HG03175 (cell line): ENCODE measurements at regions not wholly inside any gene's neighbourhood (a gene's known extent, or its start where the extent isn't known, plus 50 kb on each side); places are given as distances from the start of the nearest gene placed in this dataset.
"Not testable (repeated sequence)": the region's sequence is repeated elsewhere in the genome, so short reads cannot be mapped to it uniquely, and the experiment has no call there.

Experiments used
- ATAC-seq: cut with Tn5 transposase; IDR thresholded peaks from one replicate; pipeline ENCODE4 v1.9.1; 2021; ENCODE audit warnings: mild to moderate bottlenecking, moderate library complexity; ENCODE audit not compliant: unreplicated experiment

DNA sequence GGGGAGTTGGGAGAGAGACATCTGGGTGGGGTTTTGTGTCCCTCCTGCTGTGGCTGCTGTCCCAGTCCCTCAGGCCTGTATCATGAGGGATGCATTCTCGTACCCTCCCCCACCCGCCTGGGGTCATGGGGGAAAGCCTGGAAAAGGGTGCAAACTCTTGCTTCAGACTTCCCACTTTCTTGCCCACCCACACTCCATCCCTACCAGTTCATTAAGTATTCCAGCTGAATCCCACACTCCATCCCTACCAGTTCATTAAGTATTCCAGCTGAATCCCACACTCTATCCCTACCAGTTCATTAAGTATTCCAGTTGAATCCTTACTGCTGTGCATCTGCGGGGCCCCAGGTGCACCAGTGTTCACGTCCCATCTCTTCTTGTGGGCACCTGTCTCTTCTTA lies 116.3 kb downstream of the ACAA2 start:
- no peak for ATAC-seq

DNA sequence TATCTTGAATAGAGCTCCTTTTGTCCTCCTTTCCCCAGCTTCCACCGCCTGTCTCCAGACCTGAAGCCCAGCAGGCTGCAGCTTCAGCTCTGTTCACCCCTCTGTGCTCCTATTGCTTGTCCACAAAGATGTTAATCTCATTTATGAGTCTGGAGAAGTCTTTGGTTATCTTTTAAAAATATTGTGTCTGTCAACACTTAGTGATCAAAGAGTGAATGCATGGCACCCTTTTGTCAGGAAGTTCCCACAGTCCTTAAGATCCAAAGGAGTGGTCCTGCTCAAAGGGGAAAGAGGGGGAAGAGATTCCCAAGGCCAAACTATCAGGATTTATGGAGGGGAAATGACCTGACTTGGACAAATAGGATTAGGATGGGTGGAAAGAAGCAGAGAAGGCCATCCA lies 118.9 kb downstream of the ACAA2 start:
- no peak for ATAC-seq

- ATAC-seq: no peak
Observed at GRCh38 chr18:49693717-49694005, 119.7 kb downstream of the ACAA2 start.

- ATAC-seq: no peak
Observed at GRCh38 chr18:49692906-49693716, 120.2 kb downstream of the ACAA2 start.

DNA sequence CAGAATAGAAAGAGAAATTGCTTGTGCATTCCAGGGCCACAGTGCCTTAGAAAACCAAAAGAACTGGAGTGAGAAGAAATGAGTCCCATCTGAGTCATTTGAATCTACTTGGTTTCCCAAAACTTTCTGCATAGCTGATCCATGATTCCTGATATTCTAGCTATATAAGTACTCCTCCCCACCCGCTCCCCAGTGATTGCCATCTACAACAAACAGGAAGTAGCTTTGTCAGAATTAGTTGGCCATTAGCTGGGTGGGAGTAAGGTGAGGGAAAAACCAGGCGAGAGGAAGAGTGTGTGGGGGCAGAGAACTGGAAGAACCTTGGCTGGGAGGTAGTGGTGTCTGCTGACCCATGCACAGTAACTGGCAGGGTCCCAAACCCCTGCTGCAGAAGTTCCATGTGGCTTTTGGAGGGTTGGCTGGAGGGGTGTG lies 122.1 kb downstream of the ACAA2 start:
- ATAC-seq: no peak

DNA sequence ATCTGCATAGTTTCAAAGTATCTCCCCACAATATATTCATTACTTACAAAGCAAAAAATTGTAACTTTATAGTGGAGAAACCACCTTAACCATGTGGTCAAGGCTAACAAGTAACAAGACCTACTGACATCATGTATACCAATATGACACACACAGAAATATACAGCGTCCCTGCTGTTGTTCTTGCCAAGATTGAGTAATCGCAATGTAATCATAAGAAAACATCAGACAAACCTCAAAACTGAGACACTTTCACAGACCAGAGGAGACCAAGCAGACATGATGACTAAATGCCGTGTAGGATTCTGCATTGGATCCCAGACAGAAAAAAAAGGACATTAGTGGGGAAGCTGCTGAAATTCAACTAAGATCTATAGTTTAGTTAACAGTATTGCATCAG lies 123.0 kb downstream of the ACAA2 start:
- no peak for ATAC-seq

DNA sequence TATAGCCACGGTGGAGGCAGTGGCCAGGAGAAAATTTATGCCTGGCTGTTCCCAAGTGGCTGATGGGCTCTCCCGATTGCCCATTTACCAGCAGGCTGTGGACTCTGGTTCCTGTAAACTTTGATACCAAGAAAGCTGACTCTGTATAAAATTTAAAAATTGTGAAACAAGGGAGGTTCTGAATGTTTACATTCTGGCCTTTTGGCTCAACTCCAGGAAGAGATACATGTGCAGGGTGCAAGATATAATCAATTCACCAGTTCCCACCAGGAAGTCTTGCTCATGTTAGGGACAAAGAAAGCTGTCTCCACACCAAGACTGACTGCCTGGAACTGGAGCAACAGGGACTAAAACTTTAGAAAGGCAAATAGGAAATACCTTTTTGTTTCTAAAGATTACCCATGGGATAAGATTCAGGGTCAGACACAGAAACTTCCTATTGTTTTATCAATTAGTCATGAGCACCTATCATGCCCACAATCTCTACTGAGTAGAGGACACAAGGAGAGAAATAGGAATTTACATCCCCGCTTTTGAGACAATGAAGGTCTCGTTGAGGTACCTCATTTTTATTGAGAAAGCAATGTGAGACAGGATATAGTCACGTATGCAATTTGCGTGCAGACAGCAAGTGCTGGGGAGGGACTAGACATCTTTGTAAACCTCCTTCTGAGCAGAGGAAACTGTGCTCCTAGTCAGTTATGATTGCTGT lies 123.5 kb downstream of the LIPG start:
- ATAC-seq: no peak

- not testable (repeated sequence) for ATAC-seq
Observed at GRCh38 chr18:49682803-49683190, 120.9 kb downstream of the LIPG start.

DNA sequence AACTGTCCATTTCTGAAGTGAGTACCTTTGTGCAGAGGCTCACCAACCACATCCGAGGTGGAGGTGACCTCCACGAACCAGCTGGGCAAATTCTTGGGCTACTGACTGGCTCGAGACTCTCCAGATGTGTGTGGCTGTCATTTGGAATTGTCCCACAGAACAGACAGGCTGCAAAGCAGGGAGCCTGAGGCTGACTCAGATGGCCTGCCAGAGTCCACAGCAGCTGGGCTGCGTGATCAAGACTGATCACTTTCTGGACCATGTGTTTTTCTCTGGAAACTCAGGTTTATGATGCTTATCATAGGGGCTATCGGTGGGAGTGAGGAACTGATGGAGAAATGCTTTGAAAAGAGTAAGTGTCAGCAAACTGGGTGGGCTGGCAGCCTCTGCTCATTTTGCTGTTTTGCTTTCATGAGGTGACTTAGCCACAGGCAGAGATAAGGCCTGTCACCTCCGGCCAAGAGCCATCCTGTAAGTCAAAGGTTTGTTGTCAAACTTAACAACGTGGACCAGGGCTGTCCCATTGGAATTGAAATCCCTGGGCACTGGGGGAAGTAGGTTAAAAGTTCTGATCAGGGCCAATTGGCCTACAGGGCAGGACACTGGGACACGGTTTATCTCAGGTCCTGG lies 120.4 kb downstream of the LIPG start:
- no peak for ATAC-seq

- no peak for ATAC-seq
Observed at GRCh38 chr18:49681387-49681786, 119.5 kb downstream of the LIPG start.

GRCh38 chr18:49678440-49678839 lies 116.6 kb downstream of the LIPG start:
- ATAC-seq: no peak

GRCh38 chr18:49677762-49678413 lies 116.0 kb downstream of the LIPG start:
- peak; percentile 94 for ATAC-seq

DNA sequence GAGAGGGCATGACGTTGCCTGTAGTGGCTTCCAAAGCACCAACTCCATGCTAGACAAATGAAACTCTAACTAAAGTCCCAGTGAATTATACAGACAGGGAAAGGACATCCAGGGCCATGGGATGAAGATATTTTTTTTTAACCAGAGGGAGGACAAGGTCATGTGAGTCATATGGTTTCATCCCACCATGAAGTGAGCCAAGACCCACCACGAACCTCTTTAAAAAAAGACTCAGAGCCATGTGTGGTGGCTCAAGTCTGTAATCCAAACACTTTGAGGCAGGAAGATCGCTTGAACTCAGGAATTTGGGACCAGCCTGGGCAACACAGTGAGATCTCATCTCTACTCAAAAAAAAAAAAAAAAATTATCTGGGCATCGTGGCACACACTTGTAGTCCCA lies 115.2 kb downstream of the LIPG start:
- ATAC-seq: no peak

- ATAC-seq: no peak
Observed at GRCh38 chr18:49673281-49673680, 111.4 kb downstream of the LIPG start.

DNA sequence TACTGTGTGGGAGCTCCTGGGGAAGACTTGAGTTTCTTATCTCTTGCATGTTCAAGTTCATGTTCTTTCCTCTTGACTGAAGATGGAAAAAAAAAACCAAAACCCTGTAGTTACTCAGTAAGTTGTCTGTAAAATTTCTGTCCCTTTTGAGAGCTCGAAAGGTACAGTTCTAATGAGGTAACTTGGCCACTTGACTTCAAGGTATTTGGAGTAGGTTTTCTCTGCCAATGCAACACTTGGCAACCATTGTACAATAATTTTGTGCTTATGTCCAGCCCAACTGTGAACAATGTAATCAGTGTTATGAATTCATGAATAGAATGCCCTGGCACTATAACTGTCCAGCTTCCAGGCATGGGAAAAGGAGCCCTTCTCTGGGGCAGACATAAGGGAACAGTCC lies 111.0 kb downstream of the LIPG start:
- no peak for ATAC-seq

DNA sequence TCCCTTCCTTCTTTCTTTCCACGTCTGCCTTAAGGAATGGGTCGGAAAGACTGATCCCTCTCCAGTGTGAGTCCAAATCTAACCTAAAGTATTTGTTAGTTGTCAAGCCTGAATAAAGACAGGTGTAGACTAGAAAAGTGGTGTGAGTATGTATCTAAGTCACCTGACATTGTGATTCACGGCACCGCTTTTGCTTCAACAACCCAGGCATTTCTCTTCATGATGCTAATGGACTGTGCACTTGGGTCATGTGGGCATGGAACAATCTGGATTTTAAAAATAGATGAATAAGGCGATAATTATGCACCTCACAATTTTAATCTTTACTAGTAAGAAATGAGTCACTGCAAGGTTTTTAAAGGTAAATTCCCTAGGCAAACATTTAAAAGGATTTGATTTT lies 107.5 kb downstream of the LIPG start:
- no peak for ATAC-seq

DNA sequence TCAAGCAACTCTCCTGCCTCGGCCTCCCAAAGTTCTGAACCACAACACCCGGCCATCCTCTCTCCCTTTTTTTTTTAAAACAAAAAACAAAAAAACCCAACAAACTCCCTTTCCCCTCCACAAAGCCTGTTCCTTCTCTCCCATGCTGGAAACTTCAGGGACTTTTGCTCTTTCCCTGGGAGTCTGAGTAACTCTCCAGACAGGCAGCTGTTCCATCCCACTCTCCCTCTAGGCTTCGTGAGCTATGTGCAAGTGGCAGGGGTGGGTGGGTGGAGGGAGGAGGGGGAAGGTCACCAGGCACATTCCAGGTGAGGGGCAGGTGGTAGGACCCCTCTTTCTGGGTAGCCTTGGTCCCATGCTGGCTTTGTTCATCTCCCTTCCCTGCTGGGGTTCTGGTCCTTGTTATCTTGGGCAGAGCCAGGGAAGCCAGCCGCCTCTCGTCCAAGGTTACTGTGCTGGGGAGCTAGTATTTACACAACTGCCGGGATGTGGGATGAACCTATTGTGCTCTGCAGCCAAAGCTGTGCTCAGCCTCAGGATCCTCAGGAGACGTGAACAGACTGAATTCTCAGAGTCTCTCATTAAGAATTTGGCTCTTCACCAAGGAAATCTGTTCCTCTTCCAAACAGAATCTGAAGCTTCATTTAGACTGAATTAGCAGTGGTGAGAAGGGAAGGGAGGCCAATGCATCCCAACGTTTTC lies 106.9 kb downstream of the LIPG start:
- ATAC-seq: no peak

DNA sequence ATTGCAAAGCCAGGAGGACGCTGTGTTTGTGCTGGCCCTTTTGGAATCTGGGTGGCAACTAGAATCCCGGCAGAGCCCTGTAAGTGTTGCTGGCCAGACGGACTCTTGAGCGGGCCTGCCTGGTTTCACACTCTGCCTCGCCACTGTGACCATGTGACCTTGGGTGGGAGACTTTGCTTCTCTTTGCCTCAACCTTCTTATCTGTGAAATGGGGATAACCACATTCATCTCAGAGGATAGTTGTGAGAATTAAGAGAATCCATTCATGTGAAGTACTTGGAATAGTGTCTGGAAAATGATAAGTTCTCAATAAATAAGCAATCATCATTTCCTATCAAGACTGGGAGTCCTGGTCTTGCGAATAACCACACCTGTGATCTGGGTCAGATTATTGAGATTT lies 105.6 kb downstream of the LIPG start:
- ATAC-seq: no peak

DNA sequence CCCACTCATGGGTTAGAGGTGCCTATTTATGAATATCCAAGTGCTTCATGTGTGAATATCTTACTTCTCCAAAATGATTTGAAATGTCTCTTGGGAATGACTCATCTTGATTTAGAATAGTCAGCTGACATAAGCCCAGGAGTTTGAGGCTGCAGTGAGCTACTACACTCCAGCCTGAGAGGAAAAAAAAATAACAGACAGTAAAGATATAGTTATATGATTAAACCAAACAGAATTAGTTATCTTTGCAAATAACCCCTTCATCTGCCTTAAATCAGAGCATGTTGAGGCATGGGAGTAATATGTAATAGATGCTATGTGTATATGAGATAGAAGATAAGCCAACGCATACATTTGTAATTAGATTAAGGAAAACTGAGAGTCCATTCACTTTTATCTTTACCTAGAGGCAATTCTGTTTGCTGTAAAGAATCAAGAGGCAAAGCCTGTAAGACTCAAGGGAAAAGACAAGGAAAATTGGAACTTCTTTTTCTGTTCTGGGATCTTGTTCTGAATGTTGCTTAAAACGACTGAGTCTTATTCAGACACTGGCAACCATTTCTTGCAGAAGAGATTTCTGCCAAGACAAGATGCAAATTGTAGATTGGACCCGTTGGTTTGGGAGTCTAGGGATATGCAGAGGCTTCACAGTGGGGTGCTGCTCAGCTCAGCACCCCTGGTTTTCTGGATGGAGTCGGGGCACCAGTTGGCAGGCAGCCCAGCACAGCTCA lies 104.4 kb downstream of the LIPG start:
- ATAC-seq: no peak
